Type B pancreatic cell (in vitro differentiated cells): ENCODE measurements at regions not wholly inside any gene's neighbourhood (a gene's known extent, or its start where the extent isn't known, plus 50 kb on each side); places are given as distances from the start of the nearest gene placed in this dataset.
A peak's percentile ranks its signal among the peaks of the same experiment; 100 is the strongest.

Experiments used
- DNase-seq: peaks from one replicate; pipeline ENCODE4 v3.0.0; 2021; ENCODE audit warnings: mixed read lengths; ENCODE audit not compliant: unreplicated experiment; ENCODE audit errors: extremely low spot score
- H3K27ac Mint-ChIP-seq: 2 replicates; pipeline ENCODE4 v1.8.0; 2021; ENCODE audit warnings: mild to moderate bottlenecking, mixed read lengths
- H3K27me3 Mint-ChIP-seq: 2 replicates; pipeline ENCODE4 v1.8.0; 2021; ENCODE audit warnings: mixed read lengths
- H3K36me3 Mint-ChIP-seq: 2 replicates; pipeline ENCODE4 v1.8.0; 2021; ENCODE audit warnings: mixed read lengths
- H3K4me1 Mint-ChIP-seq: one replicate; pipeline ENCODE4 v1.8.0; 2021; ENCODE audit warnings: mixed read lengths; ENCODE audit not compliant: unreplicated experiment
- H3K4me3 Mint-ChIP-seq: 2 replicates; pipeline ENCODE4 v1.8.0; 2021; ENCODE audit warnings: mild to moderate bottlenecking, mixed read lengths
- H3K9me3 Mint-ChIP-seq: 2 replicates; pipeline ENCODE4 v1.8.0; 2021; ENCODE audit warnings: mixed read lengths
- TF ChIP-seq, protein P1 (sequence below): fragments of 200-600 bp; sonication (generic); conservative IDR thresholded peaks from 2 replicates; pipeline ENCODE4 v1.5.0; 2021; ENCODE audit warnings: antibody characterized with exemption, mild to moderate bottlenecking

GRCh38 chr1:244272471-244273261 lies 179.0 kb downstream of the ADSS2 start:
- H3K27ac Mint-ChIP-seq, result no peak overlapping the region
- H3K9me3 Mint-ChIP-seq, result peaks cover 11% of the 10 kb centered on the region
- H3K4me3 Mint-ChIP-seq, result no peak overlapping the region
- peaks cover 5% of the 10 kb centered on the region for H3K27me3 Mint-ChIP-seq
- H3K36me3 Mint-ChIP-seq, result no peaks in the 10 kb centered on the region
- peak; percentile 75 for DNase-seq
- peaks cover 14% of the 10 kb centered on the region for H3K4me1 Mint-ChIP-seq
- TF ChIP-seq, protein P1, sequence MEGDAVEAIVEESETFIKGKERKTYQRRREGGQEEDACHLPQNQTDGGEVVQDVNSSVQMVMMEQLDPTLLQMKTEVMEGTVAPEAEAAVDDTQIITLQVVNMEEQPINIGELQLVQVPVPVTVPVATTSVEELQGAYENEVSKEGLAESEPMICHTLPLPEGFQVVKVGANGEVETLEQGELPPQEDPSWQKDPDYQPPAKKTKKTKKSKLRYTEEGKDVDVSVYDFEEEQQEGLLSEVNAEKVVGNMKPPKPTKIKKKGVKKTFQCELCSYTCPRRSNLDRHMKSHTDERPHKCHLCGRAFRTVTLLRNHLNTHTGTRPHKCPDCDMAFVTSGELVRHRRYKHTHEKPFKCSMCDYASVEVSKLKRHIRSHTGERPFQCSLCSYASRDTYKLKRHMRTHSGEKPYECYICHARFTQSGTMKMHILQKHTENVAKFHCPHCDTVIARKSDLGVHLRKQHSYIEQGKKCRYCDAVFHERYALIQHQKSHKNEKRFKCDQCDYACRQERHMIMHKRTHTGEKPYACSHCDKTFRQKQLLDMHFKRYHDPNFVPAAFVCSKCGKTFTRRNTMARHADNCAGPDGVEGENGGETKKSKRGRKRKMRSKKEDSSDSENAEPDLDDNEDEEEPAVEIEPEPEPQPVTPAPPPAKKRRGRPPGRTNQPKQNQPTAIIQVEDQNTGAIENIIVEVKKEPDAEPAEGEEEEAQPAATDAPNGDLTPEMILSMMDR, result peak; percentile 99

- H3K9me3 Mint-ChIP-seq, result peaks cover 11% of the 10 kb centered on the region
- TF ChIP-seq, protein P1, result no peak
- no peak overlapping the region for H3K4me3 Mint-ChIP-seq
- no peak overlapping the region for H3K27ac Mint-ChIP-seq
- H3K4me1 Mint-ChIP-seq, result peaks cover 14% of the 10 kb centered on the region
- DNase-seq, result no peak
- H3K36me3 Mint-ChIP-seq, result no peaks in the 10 kb centered on the region
- H3K27me3 Mint-ChIP-seq, result peaks cover 5% of the 10 kb centered on the region
Measured at GRCh38 chr1:244273262-244273844, 178.4 kb downstream of the ADSS2 start.

DNA sequence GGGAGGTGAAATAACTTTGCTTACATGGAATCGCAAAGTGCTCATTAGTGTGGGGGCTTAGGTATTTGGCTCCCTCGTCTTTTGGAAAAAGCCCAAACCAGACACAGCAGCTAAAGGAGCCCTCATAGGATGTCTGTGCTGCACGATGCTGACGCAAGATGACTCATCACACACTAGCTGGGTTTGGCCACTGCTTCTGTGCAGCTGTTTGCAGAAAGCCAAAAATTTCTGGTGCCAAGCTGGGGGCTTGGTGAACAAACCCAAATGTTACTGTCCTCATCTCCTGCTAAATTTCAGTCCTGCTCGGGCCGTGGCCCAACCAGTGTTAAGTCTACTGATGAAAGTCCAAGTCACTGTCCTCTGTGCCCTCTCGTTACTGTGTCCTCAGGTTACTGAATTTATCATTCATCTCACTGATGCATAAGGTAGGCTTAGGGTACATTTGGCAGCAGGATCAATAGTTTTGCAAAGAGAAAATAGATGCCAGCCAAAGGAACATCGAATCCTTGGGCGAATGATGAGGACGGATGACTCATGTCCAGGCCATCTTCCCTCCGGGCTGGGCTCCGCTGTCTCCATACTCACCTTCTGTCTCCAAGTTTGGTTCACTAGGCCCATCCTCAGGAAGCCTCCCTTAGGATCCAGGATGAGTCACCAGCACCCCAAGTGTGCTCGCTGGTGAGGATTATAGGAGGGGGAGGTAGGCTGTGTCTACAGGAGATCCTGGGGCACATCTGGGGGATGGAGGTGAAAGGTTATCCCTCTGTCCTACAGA lies 177.7 kb downstream of the ADSS2 start:
- Mint-ChIP-seq H3K4me3 (no peak overlapping the region), H3K27ac (no peak overlapping the region), H3K9me3 (peaks cover 14% of the 10 kb centered on the region), H3K4me1 (peaks cover 14% of the 10 kb centered on the region), H3K27me3 (peaks cover 8% of the 10 kb centered on the region), H3K36me3 (no peaks in the 10 kb centered on the region)
- TF ChIP-seq, protein P1, result no peak
- peak; percentile 56 for DNase-seq

DNA sequence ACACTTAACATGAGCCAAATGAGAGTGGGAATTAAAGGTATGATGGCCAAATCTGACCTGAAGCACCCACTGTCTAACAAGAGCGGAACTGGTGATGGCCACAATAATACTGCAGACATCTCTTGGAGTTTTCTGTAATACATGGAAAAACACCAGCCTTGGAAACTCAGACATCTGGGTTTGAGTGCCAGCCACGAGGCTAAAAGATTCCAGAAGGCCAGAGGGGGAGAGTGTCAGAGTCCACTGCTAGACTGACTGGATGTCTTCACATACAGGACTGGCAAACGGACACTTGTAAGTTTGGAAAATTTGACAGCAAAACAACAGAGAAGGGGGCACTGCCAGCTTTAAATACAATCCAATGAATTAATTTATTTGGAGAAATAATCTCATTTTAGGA lies 175.1 kb downstream of the ADSS2 start:
- no peak for DNase-seq
- peaks cover 7% of the 10 kb centered on the region for H3K9me3 Mint-ChIP-seq
- TF ChIP-seq, protein P1, result no peak
- H3K36me3 Mint-ChIP-seq, result no peaks in the 10 kb centered on the region
- no peak overlapping the region for H3K27ac Mint-ChIP-seq
- no peak overlapping the region for H3K4me3 Mint-ChIP-seq
- peaks cover 14% of the 10 kb centered on the region for H3K4me1 Mint-ChIP-seq
- peaks cover 8% of the 10 kb centered on the region for H3K27me3 Mint-ChIP-seq

DNA sequence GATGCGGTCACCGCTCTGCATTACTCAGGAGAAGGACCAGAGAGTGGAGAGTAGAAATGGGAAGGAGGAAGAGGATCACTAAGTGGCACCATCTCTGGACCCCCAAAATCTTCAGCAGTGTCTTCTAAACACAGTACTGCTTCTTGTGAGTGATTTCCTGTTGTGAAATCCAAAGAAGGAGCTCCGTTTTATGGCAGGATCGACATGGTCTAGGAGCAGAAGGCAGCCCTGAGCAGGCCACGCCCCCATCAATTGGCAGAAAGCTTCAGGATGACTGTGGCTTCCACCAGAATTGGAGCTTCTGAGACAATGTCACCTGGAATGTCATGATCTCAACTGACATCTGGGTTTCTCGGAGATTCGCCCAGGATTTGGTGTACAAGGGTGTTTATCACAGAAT lies 171.5 kb downstream of the ADSS2 start:
- Mint-ChIP-seq H3K4me1 (no peaks in the 10 kb centered on the region), H3K36me3 (no peaks in the 10 kb centered on the region), H3K9me3 (peaks cover 7% of the 10 kb centered on the region), H3K27ac (no peak overlapping the region), H3K4me3 (no peak overlapping the region), H3K27me3 (peaks cover 8% of the 10 kb centered on the region)
- no peak for DNase-seq
- TF ChIP-seq, protein P1, result no peak
